Vagina (tissue), 2 donors: ENCODE measurements at regions not wholly inside any gene's neighbourhood (a gene's known extent, or its start where the extent isn't known, plus 50 kb on each side); places are given as distances from the start of the nearest gene placed in this dataset.

ENCODE experiments used
- DNase-seq, 2 donors: peaks; one replicate each; pipeline ENCODE4 v3.0.0-alpha.2; 2017; ENCODE audit errors: extremely low spot score in 2 of 2
- H3K27ac ChIP-seq: fragments of 200-600 bp; sonication (generic); one replicate; pipeline ENCODE4 v1.5.1; 2019
- H3K27me3 ChIP-seq: fragments of 200-600 bp; sonication (generic); one replicate; pipeline ENCODE4 v1.5.1; 2019
- H3K36me3 ChIP-seq, 2 donors: fragments of 200-600 bp; sonication (generic); one replicate each; pipeline ENCODE4 v1.5.1; 2017 to 2019
- H3K4me1 ChIP-seq: fragments of 200-600 bp; sonication (generic); one replicate; pipeline ENCODE4 v1.5.1; 2019
- H3K4me3 ChIP-seq, 2 donors: fragments of 200-600 bp; sonication (generic); 1 replicate in 1 of 2; 2 replicates in 1 of 2; pipeline ENCODE4 v1.5.1; 2016 to 2019
- H3K9me3 ChIP-seq: fragments of 200-600 bp; sonication (generic); one replicate; pipeline ENCODE4 v1.5.1; 2019
- POLR2A ChIP-seq, 2 donors: fragments of 450-650 bp; IDR thresholded peaks; one replicate each; pipeline ENCODE4 v1.6.1; 2017; ENCODE audit warnings: antibody characterized with exemption in 2 of 2, mild to moderate bottlenecking in 2 of 2, moderate library complexity in 2 of 2
- POLR2AphosphoS5 ChIP-seq, 2 donors: sonication (generic); formaldehyde crosslinking; IDR thresholded peaks; one replicate each; pipeline ENCODE4 v1.9.0; 2017; ENCODE audit warnings: antibody characterized with exemption in 2 of 2, mild to moderate bottlenecking in 2 of 2, low read depth in 1 of 2; ENCODE audit not compliant: insufficient read depth in 1 of 2
- intact Hi-C: fragments of 100-400 bp; cut with DNase I; formaldehyde crosslinking; loops from one replicate; pipeline ENCODE4 v1.15.1; 2023
- TF ChIP-seq, protein P1 (sequence below), 3 experiments: fragments of 450-650 bp in 2 of 3; fragments of 200-600 bp in 1 of 3; sonication (generic) in 1 of 3; IDR thresholded peaks; one replicate each; pipeline ENCODE4 v1.5.1; 2017 to 2019; ENCODE audit warnings: antibody characterized with exemption in 3 of 3, mild to moderate bottlenecking in 2 of 3, moderate library complexity in 2 of 3

DNA sequence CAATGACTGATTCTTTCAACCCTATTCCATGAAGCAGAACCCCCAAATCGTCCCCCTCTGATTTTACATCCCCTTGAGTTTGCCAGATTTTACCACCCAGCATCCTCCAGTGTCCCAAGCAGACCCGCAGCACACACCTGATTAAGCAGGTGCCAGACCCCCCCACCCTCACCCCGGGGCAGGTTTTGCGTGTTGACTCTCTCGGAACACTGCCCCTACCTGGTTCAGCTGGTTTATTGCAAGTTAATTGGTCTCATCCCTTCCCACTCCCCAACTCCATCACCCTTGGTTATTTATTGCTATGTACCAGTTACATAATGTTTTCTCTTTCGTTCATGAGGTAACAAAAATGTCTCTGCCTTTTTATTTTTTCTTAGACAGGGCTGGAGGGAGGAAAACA, 258.4 kb downstream of the BCOR start:
- DNase-seq = no peak
- TF ChIP-seq POLR2A (IDR thresholded peaks at IDR 0.05) (no peak), POLR2AphosphoS5 (IDR thresholded peaks at IDR 0.05; ENCODE audit: insufficient read depth in 1 of 2, low read depth in 1 of 2) (no peak)
- TF ChIP-seq, protein P1, sequence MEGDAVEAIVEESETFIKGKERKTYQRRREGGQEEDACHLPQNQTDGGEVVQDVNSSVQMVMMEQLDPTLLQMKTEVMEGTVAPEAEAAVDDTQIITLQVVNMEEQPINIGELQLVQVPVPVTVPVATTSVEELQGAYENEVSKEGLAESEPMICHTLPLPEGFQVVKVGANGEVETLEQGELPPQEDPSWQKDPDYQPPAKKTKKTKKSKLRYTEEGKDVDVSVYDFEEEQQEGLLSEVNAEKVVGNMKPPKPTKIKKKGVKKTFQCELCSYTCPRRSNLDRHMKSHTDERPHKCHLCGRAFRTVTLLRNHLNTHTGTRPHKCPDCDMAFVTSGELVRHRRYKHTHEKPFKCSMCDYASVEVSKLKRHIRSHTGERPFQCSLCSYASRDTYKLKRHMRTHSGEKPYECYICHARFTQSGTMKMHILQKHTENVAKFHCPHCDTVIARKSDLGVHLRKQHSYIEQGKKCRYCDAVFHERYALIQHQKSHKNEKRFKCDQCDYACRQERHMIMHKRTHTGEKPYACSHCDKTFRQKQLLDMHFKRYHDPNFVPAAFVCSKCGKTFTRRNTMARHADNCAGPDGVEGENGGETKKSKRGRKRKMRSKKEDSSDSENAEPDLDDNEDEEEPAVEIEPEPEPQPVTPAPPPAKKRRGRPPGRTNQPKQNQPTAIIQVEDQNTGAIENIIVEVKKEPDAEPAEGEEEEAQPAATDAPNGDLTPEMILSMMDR (IDR thresholded peaks at IDR 0.05) = no peak
- intact Hi-C loops = no loop called here
- no peak overlapping the region for H3K27ac ChIP-seq
- H3K36me3 ChIP-seq = no peaks in the 10 kb centered on the region
- H3K4me1 ChIP-seq = no peaks in the 10 kb centered on the region
- H3K4me3 ChIP-seq = no peak overlapping the region
- no peaks in the 10 kb centered on the region for H3K9me3 ChIP-seq
- no peaks in the 10 kb centered on the region for H3K27me3 ChIP-seq

DNA sequence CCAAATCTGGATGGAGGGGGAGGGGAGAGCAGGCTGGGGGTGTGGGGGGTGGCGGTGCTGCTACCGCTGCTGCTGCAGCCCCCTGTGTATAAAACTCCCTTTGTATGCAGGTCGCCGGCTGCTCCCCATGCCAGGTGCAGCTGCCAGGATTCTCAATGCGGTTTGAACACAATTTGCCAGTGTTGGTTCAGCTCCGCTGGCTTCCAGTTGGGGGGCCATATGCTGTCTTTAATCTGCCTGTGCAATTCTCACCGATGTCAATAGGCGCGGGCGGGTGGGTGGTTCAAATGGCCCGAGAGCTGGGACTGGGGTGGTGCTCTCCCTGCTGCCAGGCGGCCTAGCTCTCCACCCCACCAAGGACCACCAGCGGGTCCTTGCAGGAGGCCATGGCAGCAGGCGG, 257.6 kb downstream of the BCOR start:
- H3K4me1 ChIP-seq = no peaks in the 10 kb centered on the region
- intact Hi-C loops = no loop called here
- no peaks in the 10 kb centered on the region for H3K9me3 ChIP-seq
- H3K36me3 ChIP-seq = no peaks in the 10 kb centered on the region
- DNase-seq = no peak
- TF ChIP-seq POLR2A (IDR thresholded peaks at IDR 0.05) = no peak
- TF ChIP-seq, protein P1 (IDR thresholded peaks at IDR 0.05) = no peak
- no peak for TF ChIP-seq POLR2AphosphoS5 (IDR thresholded peaks at IDR 0.05; ENCODE audit: insufficient read depth in 1 of 2, low read depth in 1 of 2)
- H3K4me3 ChIP-seq = no peak overlapping the region
- no peaks in the 10 kb centered on the region for H3K27me3 ChIP-seq
- H3K27ac ChIP-seq = no peak overlapping the region

DNA sequence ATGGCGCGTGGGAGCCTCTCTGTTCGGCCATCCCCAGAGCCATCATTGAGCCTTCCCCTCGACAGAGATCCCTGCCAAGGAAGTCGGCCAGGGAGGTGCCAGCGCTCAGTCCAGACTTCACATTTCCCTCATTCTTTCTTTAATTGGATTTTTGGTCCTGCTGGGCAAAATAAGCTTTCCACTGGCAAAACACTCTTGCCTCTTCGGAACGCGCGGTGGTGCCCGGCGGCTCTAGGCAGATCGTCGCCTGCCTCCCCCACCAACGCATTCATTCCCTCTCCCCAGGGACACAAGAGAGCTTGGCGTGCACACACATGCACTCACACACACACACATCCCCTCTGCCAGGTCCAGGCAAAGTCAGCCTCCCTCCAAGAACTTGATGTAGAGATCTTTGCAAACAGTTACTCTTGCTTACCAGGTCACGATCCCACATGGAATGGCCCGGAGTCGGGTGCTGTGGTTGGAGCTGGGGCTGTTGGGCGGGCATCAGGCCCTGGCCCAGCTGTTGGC, 257.1 kb downstream of the BCOR start:
- Histone ChIP-seq H3K27ac (no peak overlapping the region), H3K4me3 (no peak overlapping the region), H3K4me1 (no peaks in the 10 kb centered on the region), H3K36me3 (no peaks in the 10 kb centered on the region), H3K27me3 (no peaks in the 10 kb centered on the region), H3K9me3 (no peaks in the 10 kb centered on the region)
- TF ChIP-seq POLR2A (IDR thresholded peaks at IDR 0.05) (no peak), POLR2AphosphoS5 (IDR thresholded peaks at IDR 0.05; ENCODE audit: insufficient read depth in 1 of 2, low read depth in 1 of 2) (no peak)
- TF ChIP-seq, protein P1 (IDR thresholded peaks at IDR 0.05) = no peak
- DNase-seq = no peak
- intact Hi-C loops = no loop called here

DNA sequence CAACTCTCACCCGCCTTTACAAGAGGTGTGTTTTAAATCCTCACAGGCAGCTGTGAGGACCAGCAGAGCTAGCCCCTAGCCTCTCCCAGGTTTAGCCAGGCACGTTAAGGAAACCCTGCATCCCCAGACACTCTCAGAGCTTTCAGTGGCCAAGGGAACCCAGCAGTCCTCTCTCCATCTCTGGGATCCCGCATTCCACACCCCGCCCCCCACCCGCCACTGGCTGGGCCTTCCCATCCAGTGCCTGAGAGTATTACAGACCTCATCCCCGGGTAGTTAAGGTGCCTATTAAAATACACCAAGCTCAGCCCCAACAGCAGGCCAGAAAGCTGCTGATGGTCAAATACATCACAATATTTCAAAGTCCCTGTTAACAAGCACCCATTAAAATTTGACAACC, 256.2 kb downstream of the BCOR start:
- intact Hi-C loops = no loop called here
- no peaks in the 10 kb centered on the region for H3K36me3 ChIP-seq
- H3K4me3 ChIP-seq = no peak overlapping the region
- no peaks in the 10 kb centered on the region for H3K9me3 ChIP-seq
- no peaks in the 10 kb centered on the region for H3K4me1 ChIP-seq
- no peaks in the 10 kb centered on the region for H3K27me3 ChIP-seq
- no peak overlapping the region for H3K27ac ChIP-seq
- TF ChIP-seq POLR2A (IDR thresholded peaks at IDR 0.05) (no peak), POLR2AphosphoS5 (IDR thresholded peaks at IDR 0.05; ENCODE audit: insufficient read depth in 1 of 2, low read depth in 1 of 2) (no peak)
- TF ChIP-seq, protein P1 (IDR thresholded peaks at IDR 0.05) = no peak
- no peak for DNase-seq

DNA sequence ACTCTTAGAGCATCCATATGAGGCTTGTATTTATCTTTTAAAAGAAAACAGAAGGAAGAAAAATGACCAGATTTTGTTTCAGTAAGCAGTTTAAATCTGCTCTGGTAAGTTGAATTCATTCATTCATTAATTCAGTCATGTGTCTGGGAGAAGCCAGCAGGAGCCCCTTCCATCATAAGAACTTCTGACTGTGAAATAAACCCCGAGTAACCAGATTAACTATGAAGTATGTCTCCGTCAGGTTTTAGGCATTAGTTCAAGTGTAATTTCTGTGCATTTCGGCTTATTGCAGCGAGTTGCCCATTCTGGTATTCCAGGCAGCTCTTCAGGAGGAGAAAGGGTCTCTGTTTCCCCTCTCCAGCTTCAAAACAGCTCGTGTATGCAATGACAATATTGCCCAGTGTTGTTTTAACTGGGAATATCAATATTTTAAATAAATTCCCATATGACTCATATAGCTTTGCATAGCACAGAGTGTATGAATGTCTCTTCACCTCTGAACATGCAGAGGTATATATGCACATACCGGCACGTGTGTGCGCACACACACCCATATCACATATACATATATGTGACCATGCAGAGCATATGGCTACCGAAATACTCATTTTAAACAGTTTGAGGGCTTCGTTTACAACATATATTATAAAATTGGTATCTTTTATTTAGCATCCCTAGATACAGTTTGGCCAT, 255.3 kb downstream of the BCOR start:
- H3K36me3 ChIP-seq = no peaks in the 10 kb centered on the region
- H3K4me1 ChIP-seq = no peaks in the 10 kb centered on the region
- TF ChIP-seq POLR2AphosphoS5 (IDR thresholded peaks at IDR 0.05; ENCODE audit: insufficient read depth in 1 of 2, low read depth in 1 of 2) = no peak
- TF ChIP-seq, protein P1 (IDR thresholded peaks at IDR 0.05) = no peak
- TF ChIP-seq POLR2A (IDR thresholded peaks at IDR 0.05) = no peak
- no peak overlapping the region for H3K27ac ChIP-seq
- H3K27me3 ChIP-seq = no peaks in the 10 kb centered on the region
- DNase-seq = no peak
- intact Hi-C loops = no loop called here
- no peak overlapping the region for H3K4me3 ChIP-seq
- no peaks in the 10 kb centered on the region for H3K9me3 ChIP-seq
